IMR-90 (cell line): ENCODE measurements at regions not wholly inside any gene's neighbourhood (a gene's known extent, or its start where the extent isn't known, plus 50 kb on each side); places are given as distances from the start of the nearest gene placed in this dataset.

Experiments
- ATAC-seq: fragments of 200-7000 bp; cut with Tn5 transposase; 2 replicates; pipeline ENCODE4 v1.9.1; 2020; ENCODE audit warnings: low read depth, mild to moderate bottlenecking, moderate library complexity
- BruUV-seq: library from RNA; stranded (reverse); fragments of 400-500 nt; replicated peaks from 2 replicates; lab custom pipeline; 2021; lab: Mats Ljungman, UMichigan
- CTCF ChIA-PET: fragments of 300-600 bp; formaldehyde crosslinking; extraction: SDS; loops from one replicate; lab custom pipeline; 2021; ENCODE audit warnings: antibody characterized with exemption; lab: Yijun Ruan, JAX
- POLR2A ChIA-PET: fragments of 300-600 bp; sonication (Branson Sonifier 250); formaldehyde crosslinking; loops from one replicate; lab custom pipeline; 2022; ENCODE audit warnings: antibody characterized with exemption; ENCODE audit not compliant: unreplicated experiment; lab: Charles Lee
- DNase-seq: peaks from one replicate; pipeline ENCODE4 v3.0.0; 2013
- H2AFZ ChIP-seq: replicated peaks from 2 replicates; pipeline ENCODE3; 2013; ENCODE audit warnings: low read length, mild to moderate bottlenecking; ENCODE audit not compliant: poor library complexity
- H2AK5ac ChIP-seq: 2 replicates; pipeline ENCODE4 v1.6.1; 2013; ENCODE audit warnings: low read depth, low read length, inconsistent platforms
- H2AK9ac ChIP-seq: replicated peaks from 2 replicates; pipeline ENCODE3; 2013; ENCODE audit warnings: mild to moderate bottlenecking, low read depth, low read length, moderate library complexity; ENCODE audit not compliant: poor library complexity
- H2BK120ac ChIP-seq: 2 replicates; pipeline ENCODE4 v1.6.1; 2013; ENCODE audit warnings: low read depth, low read length, inconsistent platforms
- H2BK15ac ChIP-seq: 3 replicates; pipeline ENCODE4 v1.6.1; 2013; ENCODE audit warnings: low read depth, low read length, inconsistent platforms
- H2BK20ac ChIP-seq: 2 replicates; pipeline ENCODE4 v1.6.1; 2013; ENCODE audit warnings: low read depth, mild to moderate bottlenecking, inconsistent platforms, low read length, moderate library complexity
- H2BK5ac ChIP-seq: 2 replicates; pipeline ENCODE4 v1.6.1; 2013; ENCODE audit warnings: mild to moderate bottlenecking, low read depth, low read length, inconsistent platforms; ENCODE audit not compliant: poor library complexity, severe bottlenecking
- H3K14ac ChIP-seq: replicated peaks from 2 replicates; pipeline ENCODE4 v1.6.1; 2013; ENCODE audit warnings: low read depth, low read length, inconsistent platforms
- H3K18ac ChIP-seq: 2 replicates; pipeline ENCODE4 v1.6.1; 2013; ENCODE audit warnings: low read depth, low read length, control low read depth
- H3K23ac ChIP-seq: 2 replicates; pipeline ENCODE4 v1.6.1; 2013; ENCODE audit warnings: low read depth, low read length, inconsistent platforms
- H3K27ac ChIP-seq: 2 replicates; pipeline ENCODE4 v1.5.1; 2013; ENCODE audit warnings: mild to moderate bottlenecking, control low read depth, low read length; ENCODE audit not compliant: insufficient read depth
- H3K27me3 ChIP-seq: 2 replicates; pipeline ENCODE4 v1.6.1; 2013; ENCODE audit warnings: low read length; ENCODE audit not compliant: control insufficient read depth, insufficient read depth
- H3K36me3 ChIP-seq: 2 replicates; pipeline ENCODE4 v1.6.1; 2013; ENCODE audit warnings: low read length, mixed read lengths; ENCODE audit not compliant: control insufficient read depth, insufficient read depth
- H3K4ac ChIP-seq: 2 replicates; pipeline ENCODE4 v1.6.1; 2013; ENCODE audit warnings: low read depth, low read length, inconsistent platforms
- H3K4me1 ChIP-seq: 2 replicates; pipeline ENCODE4 v1.6.1; 2013; ENCODE audit warnings: low read length, mixed read lengths; ENCODE audit not compliant: control insufficient read depth, insufficient read depth
- H3K4me2 ChIP-seq: 2 replicates; pipeline ENCODE4 v1.6.1; 2013; ENCODE audit warnings: low read depth, mild to moderate bottlenecking, control low read depth, low read length, moderate library complexity
- H3K4me3 ChIP-seq: 2 replicates; pipeline ENCODE4 v1.5.1; 2013; ENCODE audit warnings: low read depth, mild to moderate bottlenecking, control low read depth, low read length, moderate library complexity; ENCODE audit not compliant: insufficient read depth
- H3K56ac ChIP-seq: 2 replicates; pipeline ENCODE4 v1.6.1; 2013; ENCODE audit warnings: low read length, inconsistent platforms; ENCODE audit not compliant: insufficient read depth; ENCODE audit errors: extremely low read depth
- H3K79me1 ChIP-seq, 2 experiments: 2 replicates each; pipeline ENCODE4 v1.6.1; 2013; ENCODE audit warnings: low read length in 2 of 2, inconsistent platforms in 1 of 2, low read depth in 1 of 2
- H3K9ac ChIP-seq: 2 replicates; pipeline ENCODE4 v1.6.1; 2013; ENCODE audit warnings: low read depth, low read length, control low read depth
- H3K9me1 ChIP-seq: 2 replicates; pipeline ENCODE4 v1.6.1; 2013; ENCODE audit warnings: low read length, inconsistent platforms; ENCODE audit not compliant: insufficient read depth
- H3K9me3 ChIP-seq: 2 replicates; pipeline ENCODE4 v1.6.1; 2013; ENCODE audit warnings: low read length; ENCODE audit not compliant: control insufficient read depth, insufficient read depth
- H4K20me1 ChIP-seq: 2 replicates; pipeline ENCODE4 v1.6.1; 2013; ENCODE audit warnings: low read length, inconsistent platforms; ENCODE audit not compliant: insufficient read depth
- H4K5ac ChIP-seq: 2 replicates; pipeline ENCODE4 v1.6.1; 2013; ENCODE audit warnings: mild to moderate bottlenecking, low read depth, low read length, control low read depth
- H4K8ac ChIP-seq, 2 experiments: 2 replicates each; pipeline ENCODE4 v1.6.1; 2013; ENCODE audit warnings: low read depth in 2 of 2, low read length in 2 of 2, control low read depth in 1 of 2, inconsistent platforms in 1 of 2
- H4K91ac ChIP-seq: 2 replicates; pipeline ENCODE4 v1.6.1; 2013; ENCODE audit warnings: low read depth, low read length, inconsistent platforms; ENCODE audit not compliant: insufficient read depth
- BHLHE40 ChIP-seq: fragments of 150-350 bp; IDR thresholded peaks from 2 replicates; pipeline ENCODE4 v1.6.1; 2016; ENCODE audit warnings: mild to moderate bottlenecking, low read depth, low read length
- CEBPB ChIP-seq: IDR thresholded peaks from 2 replicates; pipeline ENCODE4 v1.6.1; 2012; ENCODE audit warnings: low read depth, low read length, improper control_type of control experiment
- CHD1 ChIP-seq: IDR thresholded peaks from 2 replicates; pipeline ENCODE4 v1.6.1; 2012; ENCODE audit warnings: low read depth, low read length, improper control_type of control experiment
- FOS ChIP-seq: fragments of 150-350 bp; IDR thresholded peaks from 2 replicates; pipeline ENCODE4 v1.6.1; 2016; ENCODE audit warnings: low read depth, low read length
- MAFK ChIP-seq: IDR thresholded peaks from 2 replicates; pipeline ENCODE4 v1.6.1; 2012; ENCODE audit warnings: low read depth, low read length, improper control_type of control experiment
- MAZ ChIP-seq: IDR thresholded peaks from 2 replicates; pipeline ENCODE4 v1.6.1; 2012; ENCODE audit warnings: low read depth, mild to moderate bottlenecking, low read length, improper control_type of control experiment, moderate library complexity, borderline replicate concordance
- MXI1 ChIP-seq: IDR thresholded peaks from 2 replicates; pipeline ENCODE4 v1.6.1; 2012; ENCODE audit warnings: low read depth, mild to moderate bottlenecking, low read length, moderate library complexity, borderline replicate concordance
- NFE2L2 ChIP-seq: fragments of 150-350 bp; IDR thresholded peaks from 2 replicates; pipeline ENCODE4 v1.6.1; 2016; ENCODE audit warnings: low read depth, mild to moderate bottlenecking, low read length
- POLR2A ChIP-seq: IDR thresholded peaks from 2 replicates; pipeline ENCODE4 v1.6.1; 2012; ENCODE audit warnings: mild to moderate bottlenecking, low read depth, low read length
- RAD21 ChIP-seq: IDR thresholded peaks from 2 replicates; pipeline ENCODE4 v1.6.1; 2012; ENCODE audit warnings: low read length, improper control_type of control experiment
- RCOR1 ChIP-seq: IDR thresholded peaks from 2 replicates; pipeline ENCODE4 v1.6.1; 2012; ENCODE audit warnings: mild to moderate bottlenecking, low read length, improper control_type of control experiment; ENCODE audit not compliant: insufficient replicate concordance
- RFX5 ChIP-seq: IDR thresholded peaks from 2 replicates; pipeline ENCODE4 v1.8.0; 2012; ENCODE audit warnings: low read depth, mild to moderate bottlenecking, low read length, moderate library complexity
- SMC3 ChIP-seq: fragments of 150-350 bp; IDR thresholded peaks from 2 replicates; pipeline ENCODE4 v1.6.1; 2016; ENCODE audit warnings: low read depth, mild to moderate bottlenecking, antibody characterized with exemption, low read length, moderate library complexity
- WGBS, 2 experiments: methylation state at CpG; one replicate each; pipeline versions ENCODE4 v1.1.5 to v1.1.7; 2013; ENCODE audit warnings: missing lambda C conversion rate in 2 of 2; ENCODE audit not compliant: insufficient read length in 1 of 2; ENCODE audit errors: extremely low coverage in 2 of 2; 5-methylcytosine and 5-hydroxymethylcytosine counted together
- dilution Hi-C: fragments of 300-500 bp; cut with HindIII; formaldehyde crosslinking; loops from one replicate; pipeline ENCODE4 v1.14.3; 2018; ENCODE audit warnings: low sequenced_read_pairs; ENCODE audit not compliant: unreplicated experiment
- in situ Hi-C: fragments of 300-500 bp; cut with MboI; formaldehyde crosslinking; loops from 3 replicates; pipeline ENCODE4 v1.14.3; 2019; ENCODE audit warnings: low sequenced_read_pairs, inconsistent platforms, mixed read lengths
- intact Hi-C: fragments of 100-400 bp; cut with micrococcal nuclease; formaldehyde crosslinking; loops from 2 replicates; pipeline ENCODE4 v1.10.0; 2022
- TF ChIP-seq, protein P1 (sequence below): fragments of 150-350 bp; IDR thresholded peaks from 2 replicates; pipeline ENCODE4 v1.6.1; 2016; ENCODE audit warnings: low read depth, mild to moderate bottlenecking, low read length, moderate library complexity, borderline replicate concordance
- TF ChIP-seq, protein P2 (sequence below): fragments of 150-350 bp; IDR thresholded peaks from 2 replicates; pipeline ENCODE4 v1.6.1; 2017; ENCODE audit warnings: mild to moderate bottlenecking, antibody characterized with exemption, low read length, low read depth
- TF ChIP-seq, protein P3 (sequence below): conservative IDR thresholded peaks from 2 replicates; pipeline ENCODE4 v1.5.1; 2012; ENCODE audit warnings: mild to moderate bottlenecking, low read depth, low read length, improper control_type of control experiment

DNA sequence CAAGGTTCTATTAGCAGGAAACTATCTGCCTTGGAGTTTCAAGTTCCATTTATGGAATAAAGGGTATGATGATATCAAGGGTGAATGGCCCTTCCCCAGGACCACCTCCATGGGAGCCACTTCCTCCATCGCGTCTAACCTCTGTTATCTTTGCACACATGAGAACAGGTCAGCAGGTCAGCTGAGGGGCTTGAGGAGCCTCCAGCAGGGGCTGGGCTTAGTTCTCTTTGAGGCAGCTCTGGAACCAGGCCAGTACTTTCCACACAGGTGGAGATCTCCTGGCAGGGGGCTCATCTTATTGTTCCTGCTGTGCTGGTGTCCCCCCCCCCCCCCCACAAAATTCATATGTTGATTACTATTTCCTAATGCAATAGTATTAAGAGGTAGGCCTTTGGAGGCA is 472.2 kb upstream of the ZMIZ1 start:
- no peaks in the 10 kb centered on the region for H3K36me3 ChIP-seq
- H3K4ac ChIP-seq = no peak overlapping the region
- no peak overlapping the region for H3K18ac ChIP-seq
- in situ Hi-C loops = no loop called here
- H4K20me1 ChIP-seq = no peaks in the 10 kb centered on the region
- BruUV-seq = no TSS peak
- ChIA-PET CTCF (no interaction called here), POLR2A (no interaction called here)
- no CpG with 5 or more reads among the region's 2 CpGs for WGBS, 2 experiments
- H4K91ac ChIP-seq = no peak overlapping the region
- H4K5ac ChIP-seq = no peak overlapping the region
- H3K56ac ChIP-seq = no peak overlapping the region
- no peak overlapping the region for H2BK5ac ChIP-seq
- no peak overlapping the region for H2AFZ ChIP-seq
- H2BK120ac ChIP-seq = no peak overlapping the region
- no peak overlapping the region for H3K23ac ChIP-seq
- H2BK15ac ChIP-seq = no peak overlapping the region
- H4K8ac ChIP-seq = no peak overlapping the region
- H3K4me3 ChIP-seq = no peak overlapping the region
- H3K27me3 ChIP-seq = peaks cover 24% of the 10 kb centered on the region
- H3K14ac ChIP-seq = no peak overlapping the region
- H3K4me1 ChIP-seq = no peaks in the 10 kb centered on the region; the same call in 1 of the 2 replicates
- H2AK9ac ChIP-seq = no peak overlapping the region
- TF ChIP-seq RCOR1 (no peak), SMC3 (no peak), MAZ (no peak), CHD1 (no peak), FOS (no peak), BHLHE40 (no peak), RFX5 (no peak), POLR2A (no peak), RAD21 (no peak), MXI1 (no peak), CEBPB (no peak), NFE2L2 (no peak), MAFK (no peak)
- TF ChIP-seq, protein P1, sequence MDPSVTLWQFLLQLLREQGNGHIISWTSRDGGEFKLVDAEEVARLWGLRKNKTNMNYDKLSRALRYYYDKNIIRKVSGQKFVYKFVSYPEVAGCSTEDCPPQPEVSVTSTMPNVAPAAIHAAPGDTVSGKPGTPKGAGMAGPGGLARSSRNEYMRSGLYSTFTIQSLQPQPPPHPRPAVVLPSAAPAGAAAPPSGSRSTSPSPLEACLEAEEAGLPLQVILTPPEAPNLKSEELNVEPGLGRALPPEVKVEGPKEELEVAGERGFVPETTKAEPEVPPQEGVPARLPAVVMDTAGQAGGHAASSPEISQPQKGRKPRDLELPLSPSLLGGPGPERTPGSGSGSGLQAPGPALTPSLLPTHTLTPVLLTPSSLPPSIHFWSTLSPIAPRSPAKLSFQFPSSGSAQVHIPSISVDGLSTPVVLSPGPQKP = no peak
- TF ChIP-seq, protein P2, sequence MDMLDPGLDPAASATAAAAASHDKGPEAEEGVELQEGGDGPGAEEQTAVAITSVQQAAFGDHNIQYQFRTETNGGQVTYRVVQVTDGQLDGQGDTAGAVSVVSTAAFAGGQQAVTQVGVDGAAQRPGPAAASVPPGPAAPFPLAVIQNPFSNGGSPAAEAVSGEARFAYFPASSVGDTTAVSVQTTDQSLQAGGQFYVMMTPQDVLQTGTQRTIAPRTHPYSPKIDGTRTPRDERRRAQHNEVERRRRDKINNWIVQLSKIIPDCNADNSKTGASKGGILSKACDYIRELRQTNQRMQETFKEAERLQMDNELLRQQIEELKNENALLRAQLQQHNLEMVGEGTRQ = no peak
- TF ChIP-seq, protein P3, sequence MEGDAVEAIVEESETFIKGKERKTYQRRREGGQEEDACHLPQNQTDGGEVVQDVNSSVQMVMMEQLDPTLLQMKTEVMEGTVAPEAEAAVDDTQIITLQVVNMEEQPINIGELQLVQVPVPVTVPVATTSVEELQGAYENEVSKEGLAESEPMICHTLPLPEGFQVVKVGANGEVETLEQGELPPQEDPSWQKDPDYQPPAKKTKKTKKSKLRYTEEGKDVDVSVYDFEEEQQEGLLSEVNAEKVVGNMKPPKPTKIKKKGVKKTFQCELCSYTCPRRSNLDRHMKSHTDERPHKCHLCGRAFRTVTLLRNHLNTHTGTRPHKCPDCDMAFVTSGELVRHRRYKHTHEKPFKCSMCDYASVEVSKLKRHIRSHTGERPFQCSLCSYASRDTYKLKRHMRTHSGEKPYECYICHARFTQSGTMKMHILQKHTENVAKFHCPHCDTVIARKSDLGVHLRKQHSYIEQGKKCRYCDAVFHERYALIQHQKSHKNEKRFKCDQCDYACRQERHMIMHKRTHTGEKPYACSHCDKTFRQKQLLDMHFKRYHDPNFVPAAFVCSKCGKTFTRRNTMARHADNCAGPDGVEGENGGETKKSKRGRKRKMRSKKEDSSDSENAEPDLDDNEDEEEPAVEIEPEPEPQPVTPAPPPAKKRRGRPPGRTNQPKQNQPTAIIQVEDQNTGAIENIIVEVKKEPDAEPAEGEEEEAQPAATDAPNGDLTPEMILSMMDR = no peak
- H3K4me2 ChIP-seq = no peak overlapping the region
- H3K27ac ChIP-seq = no peak overlapping the region
- ATAC-seq (no peak), DNase-seq (no peak)
- H2BK20ac ChIP-seq = no peak overlapping the region
- H3K9me1 ChIP-seq = no peaks in the 10 kb centered on the region; the same call in 1 of the 2 replicates
- dilution Hi-C loops = no loop called here
- no peak overlapping the region for H3K9ac ChIP-seq
- intact Hi-C loops = no loop called here
- H3K79me1 ChIP-seq = no peaks in the 10 kb centered on the region
- no peaks in the 10 kb centered on the region for H3K9me3 ChIP-seq
- H2AK5ac ChIP-seq = no peak overlapping the region
